Vagina (tissue), 2 donors: ENCODE measurements at regions not wholly inside any gene's neighbourhood (a gene's known extent, or its start where the extent isn't known, plus 50 kb on each side); places are given as distances from the start of the nearest gene placed in this dataset.

Experiments used
- CTCF ChIP-seq, 3 experiments: fragments of 450-650 bp in 2 of 3; fragments of 200-600 bp in 1 of 3; sonication (generic) in 1 of 3; IDR thresholded peaks; one replicate each; pipeline ENCODE4 v1.5.1; 2017 to 2019; ENCODE audit warnings: antibody characterized with exemption in 3 of 3, mild to moderate bottlenecking in 2 of 3, moderate library complexity in 2 of 3
- POLR2A ChIP-seq, 2 donors: fragments of 450-650 bp; IDR thresholded peaks; one replicate each; pipeline ENCODE4 v1.6.1; 2017; ENCODE audit warnings: antibody characterized with exemption in 2 of 2, mild to moderate bottlenecking in 2 of 2, moderate library complexity in 2 of 2
- POLR2AphosphoS5 ChIP-seq, 2 donors: sonication (generic); formaldehyde crosslinking; IDR thresholded peaks; one replicate each; pipeline ENCODE4 v1.9.0; 2017; ENCODE audit warnings: antibody characterized with exemption in 2 of 2, mild to moderate bottlenecking in 2 of 2, low read depth in 1 of 2; ENCODE audit not compliant: insufficient read depth in 1 of 2

DNA sequence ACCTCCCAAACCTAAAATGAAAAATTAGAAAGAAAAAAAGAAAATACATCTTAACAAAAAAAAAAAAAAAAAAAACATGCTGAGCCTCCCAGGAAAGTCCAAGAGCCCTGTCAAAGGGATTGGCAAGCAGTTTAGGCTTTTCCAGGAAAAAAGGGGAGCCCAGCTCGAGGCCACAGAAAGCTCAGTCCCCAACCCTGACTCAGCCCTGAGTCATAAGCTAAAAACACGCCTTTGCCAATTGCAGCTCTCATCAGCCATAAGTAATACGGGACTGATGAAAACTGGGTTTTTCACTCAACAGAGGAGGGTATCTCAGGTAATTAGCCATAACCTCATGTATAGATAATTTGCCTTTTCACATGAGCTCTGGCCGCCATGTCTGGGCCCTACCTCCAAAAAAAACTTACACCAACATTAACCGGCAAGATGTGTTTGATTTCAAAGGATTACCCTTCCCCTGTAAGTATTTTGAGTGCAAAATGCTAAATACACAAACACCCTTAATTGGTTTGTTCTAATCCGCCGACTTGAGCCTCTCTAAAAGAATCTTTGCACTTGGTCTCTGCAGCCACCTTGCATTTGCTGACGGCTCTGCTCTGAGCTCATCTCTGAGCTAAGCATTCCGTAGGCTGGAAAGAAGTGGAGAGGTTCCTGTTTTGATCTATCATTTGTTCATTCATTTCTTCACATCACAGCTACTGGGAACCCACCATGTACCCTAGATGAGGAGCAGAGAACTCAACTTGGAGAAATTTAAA lies 319.2 kb downstream of the BCL11B start:
- TF ChIP-seq CTCF (IDR thresholded peaks at IDR 0.05), result no peak
- TF ChIP-seq POLR2A (IDR thresholded peaks at IDR 0.05), result no peak
- TF ChIP-seq POLR2AphosphoS5 (IDR thresholded peaks at IDR 0.05; ENCODE audit: insufficient read depth in 1 of 2, low read depth in 1 of 2), result peak in 1 of 2 donors; percentile 27
